T-cell (primary cell): ENCODE measurements at regions not wholly inside any gene's neighbourhood (a gene's known extent, or its start where the extent isn't known, plus 50 kb on each side); places are given as distances from the start of the nearest gene placed in this dataset.

Source experiments
- ATAC-seq, 4 experiments: fragments of 200-7000 bp in 3 of 4; fragments of 150-1000 bp in 1 of 4; cut with Tn5 transposase; replicated peaks in 1 of 4; 1 replicate in 3 of 4; 2 replicates in 1 of 4; pipeline ENCODE4 v1.10.0; 2021; ENCODE audit warnings: moderate library complexity in 3 of 4, mild to moderate bottlenecking in 2 of 4, moderate number of reproducible peaks in 1 of 4
- CTCF ChIA-PET, 2 donors: fragments of 300-600 bp; sonication (Branson Sonifier 250); formaldehyde crosslinking; loops; one replicate each; lab custom pipeline; 2022; ENCODE audit warnings: antibody characterized with exemption in 2 of 2; lab: Charles Lee
- POLR2A ChIA-PET, 2 donors: fragments of 300-600 bp; sonication (Branson Sonifier 250); formaldehyde crosslinking; loops; one replicate each; lab custom pipeline; 2022; ENCODE audit warnings: antibody characterized with exemption in 2 of 2; lab: Charles Lee
- DNase-seq, 35 experiments: peaks; one replicate each; pipeline versions ENCODE4 v3.0.0 to v3.0.0-alpha.2; 2013 to 2023
- H3K27ac ChIP-seq: one replicate; pipeline ENCODE4 v1.5.1; 2013; ENCODE audit warnings: low read length
- H3K27me3 ChIP-seq, 2 experiments: replicated peaks in 1 of 2; 1 replicate in 1 of 2; 2 replicates in 1 of 2; pipeline versions ENCODE4 v1.6.1 to v1.7.0; 2013; ENCODE audit warnings: low read length in 1 of 2, mixed read lengths in 1 of 2; ENCODE audit not compliant: control insufficient read depth in 2 of 2, insufficient read depth in 2 of 2; ENCODE audit errors: extremely low read depth in 1 of 2
- H3K36me3 ChIP-seq, 2 donors: 1 replicate in 1 of 2; 2 replicates in 1 of 2; pipeline versions ENCODE4 v1.6.1 to v1.7.0; 2013; ENCODE audit warnings: low read length in 1 of 2; ENCODE audit not compliant: control insufficient read depth in 2 of 2, insufficient read depth in 1 of 2; ENCODE audit errors: extremely low read depth in 1 of 2
- H3K4me1 ChIP-seq, 2 experiments: 1 replicate in 1 of 2; 2 replicates in 1 of 2; pipeline versions ENCODE4 v1.6.1 to v1.7.0; 2013; ENCODE audit warnings: low read length in 2 of 2, mixed read lengths in 1 of 2; ENCODE audit not compliant: insufficient read depth in 2 of 2, control insufficient read depth in 1 of 2; ENCODE audit errors: extremely low read depth in 1 of 2
- H3K4me3 ChIP-seq, 2 donors: 1 replicate in 1 of 2; 2 replicates in 1 of 2; pipeline versions ENCODE4 v1.5.1 to v1.7.0; 2013; ENCODE audit warnings: mild to moderate bottlenecking in 2 of 2, low read length in 1 of 2, moderate library complexity in 1 of 2; ENCODE audit not compliant: control insufficient read depth in 1 of 2; ENCODE audit errors: extremely low read depth in 1 of 2
- H3K9me3 ChIP-seq: 2 replicates; pipeline ENCODE4 v1.7.0; 2013
- H3K27ac Mint-ChIP-seq, 2 donors: one replicate each; pipeline ENCODE4 v1.8.0; 2020 to 2021; ENCODE audit warnings: mild to moderate bottlenecking in 2 of 2, mixed read lengths in 2 of 2
- H3K27me3 Mint-ChIP-seq, 2 donors: one replicate each; pipeline ENCODE4 v1.8.0; 2021 to 2022; ENCODE audit warnings: mixed read lengths in 2 of 2
- H3K36me3 Mint-ChIP-seq: one replicate; pipeline ENCODE4 v1.8.0; 2021; ENCODE audit warnings: mixed read lengths
- H3K4me1 Mint-ChIP-seq, 3 donors: one replicate each; pipeline ENCODE4 v1.8.0; 2020 to 2022; ENCODE audit warnings: mixed read lengths in 3 of 3, mild to moderate bottlenecking in 1 of 3
- H3K4me3 Mint-ChIP-seq, 3 donors: one replicate each; pipeline ENCODE4 v1.8.0; 2020 to 2022; ENCODE audit warnings: mild to moderate bottlenecking in 3 of 3, mixed read lengths in 3 of 3, moderate library complexity in 3 of 3
- H3K9me3 Mint-ChIP-seq, 3 donors: one replicate each; pipeline ENCODE4 v1.8.0; 2020 to 2022; ENCODE audit warnings: mixed read lengths in 3 of 3
- WGBS: methylation state at CpG from one replicate; pipeline ENCODE4 v1.1.5; 2013; ENCODE audit warnings: missing lambda C conversion rate; ENCODE audit not compliant: insufficient coverage; 5-methylcytosine and 5-hydroxymethylcytosine counted together

DNA sequence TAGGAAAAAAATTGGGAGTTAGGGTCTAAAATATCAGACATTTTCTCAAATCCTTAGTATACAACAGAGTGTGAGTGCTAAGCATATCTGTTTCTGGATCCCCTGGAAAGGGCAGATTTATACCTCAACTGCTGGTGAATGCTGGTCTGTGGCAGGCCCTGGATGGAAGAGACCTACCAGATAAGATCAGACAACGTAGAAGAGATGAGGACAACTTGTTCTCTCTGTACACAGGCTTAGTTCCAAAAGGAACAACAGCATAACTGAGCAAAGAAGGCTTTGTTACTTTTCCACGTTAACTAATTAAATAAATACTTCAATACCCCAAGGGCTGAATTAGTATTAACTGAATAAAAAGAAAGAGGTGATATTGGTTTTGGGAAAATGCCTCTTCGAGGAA is 1277.3 kb downstream of the SLITRK5 start:
- no peak overlapping the region for H3K27ac ChIP-seq
- no peak overlapping the region for H3K4me3 ChIP-seq
- no peak overlapping the region for H3K27ac Mint-ChIP-seq
- H3K27me3 ChIP-seq = no peaks in the 10 kb centered on the region
- H3K4me3 Mint-ChIP-seq = no peak overlapping the region
- no peaks in the 10 kb centered on the region for H3K36me3 Mint-ChIP-seq
- ATAC-seq (no peak), DNase-seq (no peak)
- ChIA-PET CTCF (no interaction called here), POLR2A (no interaction called here)
- H3K27me3 Mint-ChIP-seq = no peaks in the 10 kb centered on the region
- WGBS = no CpG with 5 or more reads among the region's 3 CpGs
- no peaks in the 10 kb centered on the region for H3K36me3 ChIP-seq
- no peaks in the 10 kb centered on the region for H3K4me1 ChIP-seq
- no peaks in the 10 kb centered on the region for H3K4me1 Mint-ChIP-seq
- no peaks in the 10 kb centered on the region for H3K9me3 ChIP-seq
- H3K9me3 Mint-ChIP-seq = peaks cover 0 to 17% (median 4%) of the 10 kb centered on the region in 3 donors

DNA sequence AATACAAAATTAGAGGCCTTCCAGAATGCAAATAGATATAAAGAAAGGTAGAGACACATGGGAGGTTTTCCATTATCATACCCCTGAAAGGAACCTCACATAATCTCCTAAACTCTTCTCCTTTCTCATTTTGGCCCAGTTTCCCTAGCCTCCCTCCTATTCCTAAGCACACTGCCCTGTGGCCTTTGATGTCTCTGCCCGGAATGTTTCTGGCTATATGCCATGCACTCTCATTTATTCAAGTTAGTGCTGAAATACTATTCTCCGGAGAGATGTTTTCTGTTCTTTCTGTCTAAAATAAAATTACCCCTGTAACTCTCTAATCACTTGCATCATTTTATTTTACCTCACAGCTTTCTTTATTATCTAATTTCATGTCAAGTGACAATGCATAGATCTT is 1287.7 kb downstream of the SLITRK5 start:
- H3K36me3 Mint-ChIP-seq = no peaks in the 10 kb centered on the region
- no peaks in the 10 kb centered on the region for H3K9me3 ChIP-seq
- H3K27ac ChIP-seq = no peak overlapping the region
- no peak overlapping the region for H3K27ac Mint-ChIP-seq
- 92% methylated on average over 2 of the region's 2 CpGs for WGBS
- H3K36me3 ChIP-seq = no peaks in the 10 kb centered on the region
- no peaks in the 10 kb centered on the region for H3K27me3 Mint-ChIP-seq
- H3K4me1 Mint-ChIP-seq = no peaks in the 10 kb centered on the region
- DNase-seq (no peak), ATAC-seq (no peak)
- ChIA-PET POLR2A (interaction anchor here in 1 of 2 donors (0.7 kb wide), 1 partner anchor 492 kb away, joined by 4 read pairs; no protein-coding TSS in a partner anchor), CTCF (no interaction called here)
- no peak overlapping the region for H3K4me3 ChIP-seq
- no peaks in the 10 kb centered on the region for H3K4me1 ChIP-seq
- no peaks in the 10 kb centered on the region for H3K27me3 ChIP-seq
- peaks cover 2 to 26% (median 12%) of the 10 kb centered on the region in 3 donors for H3K9me3 Mint-ChIP-seq
- H3K4me3 Mint-ChIP-seq = no peak overlapping the region

DNA sequence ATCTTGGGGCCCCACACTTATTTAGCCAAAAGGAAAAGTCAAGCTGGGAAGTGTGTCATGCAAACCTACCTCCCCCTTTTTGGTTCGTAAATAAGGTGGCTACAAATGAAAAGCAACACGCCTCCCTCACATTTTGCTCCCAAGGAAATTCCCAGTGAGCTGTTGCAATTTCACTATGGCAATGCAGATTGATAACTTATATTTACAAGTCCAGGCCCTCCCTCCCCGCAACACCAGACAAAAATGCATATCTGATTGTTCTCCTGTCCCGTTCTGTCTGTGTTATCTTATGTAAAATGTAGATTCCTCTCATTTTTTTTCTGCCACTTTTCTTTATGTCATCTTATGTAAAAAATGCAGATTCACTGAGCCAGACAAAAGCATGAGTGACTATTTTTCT is 1305.3 kb downstream of the SLITRK5 start:
- no peak overlapping the region for H3K27ac Mint-ChIP-seq
- Histone ChIP-seq H3K4me3 (no peak overlapping the region), H3K9me3 (no peaks in the 10 kb centered on the region), H3K27me3 (no peaks in the 10 kb centered on the region), H3K36me3 (no peaks in the 10 kb centered on the region), H3K4me1 (no peaks in the 10 kb centered on the region), H3K27ac (no peak overlapping the region)
- POLR2A ChIA-PET = interaction anchor here in 1 of 2 donors (0.6 kb wide), 1 partner anchor 18 kb away, joined by 3 read pairs; no protein-coding TSS in a partner anchor
- CTCF ChIA-PET = no interaction called here
- H3K36me3 Mint-ChIP-seq = no peaks in the 10 kb centered on the region
- peaks cover 0 to 8% (median 0%) of the 10 kb centered on the region in 3 donors for H3K4me1 Mint-ChIP-seq
- WGBS = 30% methylated on average over 2 of the region's 4 CpGs
- ATAC-seq = no peak
- DNase-seq = no peak
- H3K27me3 Mint-ChIP-seq = no peaks in the 10 kb centered on the region
- H3K4me3 Mint-ChIP-seq = no peak overlapping the region
- peaks cover 0 to 19% (median 6%) of the 10 kb centered on the region in 3 donors for H3K9me3 Mint-ChIP-seq

DNA sequence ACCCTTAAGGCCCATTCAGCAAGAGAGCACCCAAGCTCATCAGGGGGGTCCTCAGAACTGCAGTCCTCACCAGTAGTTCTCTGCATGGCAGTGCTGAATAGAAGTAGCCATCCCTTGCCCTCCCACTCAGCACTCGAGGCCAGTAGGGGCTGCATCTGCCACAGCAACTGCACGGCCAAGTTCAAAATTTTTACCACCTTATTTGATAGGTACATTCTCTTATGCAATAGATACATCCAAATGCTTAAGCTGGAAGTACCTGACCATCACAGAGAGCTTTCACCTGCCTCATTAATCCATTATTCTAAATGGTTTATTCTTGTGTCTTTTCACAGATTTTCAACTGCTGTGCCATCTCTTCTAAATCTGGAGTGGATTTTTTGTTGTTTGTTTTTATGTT is 1307.4 kb downstream of the SLITRK5 start:
- H3K9me3 Mint-ChIP-seq = peaks cover 0 to 20% (median 6%) of the 10 kb centered on the region in 3 donors
- WGBS = no CpG with 5 or more reads among the region's 2 CpGs
- DNase-seq (no peak), ATAC-seq (no peak)
- ChIA-PET CTCF (interaction anchor here in 1 of 2 donors (0.5 kb wide), 1 partner anchor 30 kb away, joined by 4 read pairs; no protein-coding TSS in a partner anchor), POLR2A (no interaction called here)
- Histone ChIP-seq H3K27ac (no peak overlapping the region), H3K9me3 (no peaks in the 10 kb centered on the region), H3K27me3 (no peaks in the 10 kb centered on the region), H3K36me3 (no peaks in the 10 kb centered on the region), H3K4me3 (no peak overlapping the region), H3K4me1 (no peaks in the 10 kb centered on the region)
- no peak overlapping the region for H3K4me3 Mint-ChIP-seq
- H3K4me1 Mint-ChIP-seq = peaks cover 0 to 8% (median 0%) of the 10 kb centered on the region in 3 donors
- H3K27ac Mint-ChIP-seq = no peak overlapping the region
- no peaks in the 10 kb centered on the region for H3K36me3 Mint-ChIP-seq
- no peaks in the 10 kb centered on the region for H3K27me3 Mint-ChIP-seq

DNA sequence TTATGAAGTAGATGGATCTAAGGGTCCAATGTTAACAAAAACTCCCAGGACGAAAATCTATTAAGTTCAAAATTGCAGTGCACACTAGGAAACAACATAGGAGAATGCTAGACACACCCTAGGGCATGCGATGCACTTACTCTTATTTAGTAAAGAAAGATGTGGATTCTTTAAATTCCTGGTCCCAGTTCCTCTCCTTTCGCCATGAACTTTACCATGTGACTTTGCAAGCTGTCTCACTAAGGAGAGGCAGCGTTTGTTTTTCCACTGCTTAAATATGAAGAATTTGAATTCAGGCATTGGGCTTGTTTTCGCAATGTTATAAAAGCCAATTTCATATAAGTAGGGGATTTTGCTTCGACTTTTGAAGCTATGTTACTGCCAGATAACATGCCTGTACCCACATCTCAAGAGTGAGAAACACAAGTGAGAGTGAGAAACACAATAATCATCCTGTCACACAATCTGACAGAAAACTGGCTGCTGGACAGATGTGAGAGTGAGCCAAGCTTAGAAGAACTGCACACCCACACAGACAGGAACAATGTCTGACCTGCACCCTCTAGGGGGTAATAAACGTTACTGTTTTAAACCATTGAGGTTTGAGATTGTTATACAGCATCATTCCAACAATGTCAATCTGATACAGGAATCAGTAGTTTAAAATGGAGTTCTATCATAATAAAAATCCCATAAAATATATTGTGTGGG is 1308.4 kb downstream of the SLITRK5 start:
- peak in 4 of 35 experiments; percentile 0 to 1 (median 0) for DNase-seq
- H3K27me3 Mint-ChIP-seq = no peaks in the 10 kb centered on the region
- peak in 1 of 4 experiments; percentile 38 for ATAC-seq

DNA sequence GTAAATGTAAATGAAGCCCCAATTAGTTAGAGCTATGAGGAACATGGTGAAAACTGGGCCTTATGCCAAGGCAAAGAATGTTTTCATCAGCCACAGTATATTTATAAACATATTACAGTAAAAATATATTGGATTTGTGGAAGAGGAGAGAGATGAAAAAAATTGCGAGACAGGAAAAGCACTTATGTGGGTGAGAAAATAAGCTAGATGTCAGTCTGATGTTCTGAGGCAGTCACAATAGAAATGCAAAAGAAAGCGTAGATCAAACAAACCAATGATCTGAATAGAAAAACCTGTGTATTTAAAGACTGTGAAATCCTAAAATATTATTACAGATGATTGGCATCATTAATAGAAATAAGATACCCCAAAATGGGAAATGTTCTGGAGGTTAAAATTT is 1332.5 kb downstream of the SLITRK5 start:
- CTCF ChIA-PET = no interaction called here
- Mint-ChIP-seq H3K4me3 (no peak overlapping the region), H3K36me3 (no peaks in the 10 kb centered on the region), H3K9me3 (peaks cover 0 to 28% (median 3%) of the 10 kb centered on the region in 3 donors), H3K4me1 (no peaks in the 10 kb centered on the region), H3K27ac (no peak overlapping the region), H3K27me3 (no peaks in the 10 kb centered on the region)
- H3K9me3 ChIP-seq = no peaks in the 10 kb centered on the region
- POLR2A ChIA-PET = no interaction called here
- no peaks in the 10 kb centered on the region for H3K4me1 ChIP-seq
- no peaks in the 10 kb centered on the region for H3K36me3 ChIP-seq
- ATAC-seq = no peak
- H3K4me3 ChIP-seq = no peak overlapping the region
- H3K27ac ChIP-seq = no peak overlapping the region
- WGBS = 100% methylated on average over 1 of the region's 2 CpGs
- DNase-seq = no peak
- no peaks in the 10 kb centered on the region for H3K27me3 ChIP-seq

More for the DNA sequence above, 1308.4 kb downstream of the SLITRK5 start:
- no peaks in the 10 kb centered on the region for H3K36me3 ChIP-seq
- H3K27ac Mint-ChIP-seq = no peak overlapping the region
- H3K27ac ChIP-seq = no peak overlapping the region
- no peak overlapping the region for H3K4me3 ChIP-seq
- peaks cover 0 to 20% (median 6%) of the 10 kb centered on the region in 3 donors for H3K9me3 Mint-ChIP-seq
- no peaks in the 10 kb centered on the region for H3K36me3 Mint-ChIP-seq
- no CpG with 5 or more reads among the region's 7 CpGs for WGBS
- H3K9me3 ChIP-seq = no peaks in the 10 kb centered on the region
- ChIA-PET CTCF (interaction anchor here in 1 of 2 donors (0.6 kb wide), 1 partner anchor 9 kb away, joined by 3 read pairs; no protein-coding TSS in a partner anchor), POLR2A (no interaction called here)
- no peaks in the 10 kb centered on the region for H3K4me1 ChIP-seq
- peaks cover 0 to 8% (median 0%) of the 10 kb centered on the region in 3 donors for H3K4me1 Mint-ChIP-seq
- H3K27me3 ChIP-seq = no peaks in the 10 kb centered on the region
- no peak overlapping the region for H3K4me3 Mint-ChIP-seq
